Right atrium auricular region (tissue), 2 donors: ENCODE measurements at regions not wholly inside any gene's neighbourhood (a gene's known extent, or its start where the extent isn't known, plus 50 kb on each side); places are given as distances from the start of the nearest gene placed in this dataset.
"Not testable (repeated sequence)": the region's sequence is repeated elsewhere in the genome, so short reads cannot be mapped to it uniquely, and the experiment has no call there.

Source experiments
- DNase-seq: peaks from one replicate; pipeline ENCODE4 v3.0.0-alpha.2; 2019; ENCODE audit warnings: low spot score
- H3K27ac ChIP-seq, 2 donors: fragments of 200-600 bp; sonication (generic); 1 replicate in 1 of 2; 2 replicates in 1 of 2; pipeline ENCODE4 v1.5.1; 2016 to 2019
- H3K27me3 ChIP-seq, 2 donors: fragments of 200-600 bp; sonication (generic); one replicate each; pipeline versions ENCODE4 v1.5.1 to v1.6.0; 2017 to 2019
- H3K36me3 ChIP-seq: fragments of 200-600 bp; sonication (generic); one replicate; pipeline ENCODE4 v1.5.1; 2016
- H3K4me1 ChIP-seq, 2 donors: fragments of 200-600 bp; sonication (generic); one replicate each; pipeline versions ENCODE4 v1.5.1 to v1.6.0; 2017 to 2019
- H3K4me3 ChIP-seq, 2 donors: fragments of 200-600 bp; sonication (generic); 1 replicate in 1 of 2; 2 replicates in 1 of 2; pipeline ENCODE4 v1.5.1; 2017 to 2019; ENCODE audit warnings: mild to moderate bottlenecking in 1 of 2, moderate library complexity in 1 of 2
- H3K9me3 ChIP-seq, 2 donors: fragments of 200-600 bp; sonication (generic); one replicate each; pipeline ENCODE4 v1.5.1; 2019
- CTCF ChIP-seq, 2 donors: fragments of 200-600 bp; sonication (generic); IDR thresholded peaks; one replicate each; pipeline ENCODE4 v1.5.1; 2019; ENCODE audit warnings: antibody characterized with exemption in 2 of 2

GRCh38 chr12:128025589-128026245, 241.3 kb upstream of the TMEM132C start:
- no peaks in the 10 kb centered on the region for H3K27me3 ChIP-seq
- no peaks in the 10 kb centered on the region for H3K9me3 ChIP-seq
- no peaks in the 10 kb centered on the region for H3K36me3 ChIP-seq
- DNase-seq = no peak
- no peak for TF ChIP-seq CTCF (IDR thresholded peaks at IDR 0.05)
- no peak overlapping the region for H3K27ac ChIP-seq
- no peaks in the 10 kb centered on the region for H3K4me1 ChIP-seq
- H3K4me3 ChIP-seq = no peak overlapping the region

- H3K9me3 ChIP-seq = no peaks in the 10 kb centered on the region
- no peak overlapping the region for H3K4me3 ChIP-seq
- H3K27me3 ChIP-seq = no peaks in the 10 kb centered on the region
- DNase-seq = no peak
- no peaks in the 10 kb centered on the region for H3K4me1 ChIP-seq
- no peak overlapping the region for H3K27ac ChIP-seq
- no peak for TF ChIP-seq CTCF (IDR thresholded peaks at IDR 0.05)
- H3K36me3 ChIP-seq = no peaks in the 10 kb centered on the region
Observed at GRCh38 chr12:128026696-128027574, 240.0 kb upstream of the TMEM132C start.

- no peaks in the 10 kb centered on the region for H3K9me3 ChIP-seq
- H3K4me3 ChIP-seq = no peak overlapping the region
Observed at GRCh38 chr12:128033473-128033872, 233.5 kb upstream of the TMEM132C start.

GRCh38 chr12:128040971-128041370, 226.0 kb upstream of the TMEM132C start:
- Histone ChIP-seq H3K4me1 (no peaks in the 10 kb centered on the region), H3K9me3 (no peaks in the 10 kb centered on the region), H3K4me3 (no peak overlapping the region), H3K27me3 (no peaks in the 10 kb centered on the region), H3K27ac (no peak overlapping the region), H3K36me3 (no peaks in the 10 kb centered on the region)
- TF ChIP-seq CTCF (IDR thresholded peaks at IDR 0.05) = no peak
- no peak for DNase-seq

More at GRCh38 chr12:128033473-128033872, 233.5 kb upstream of the TMEM132C start:
- Histone ChIP-seq H3K27me3 (no peaks in the 10 kb centered on the region), H3K36me3 (no peaks in the 10 kb centered on the region), H3K27ac (no peak overlapping the region), H3K4me1 (no peaks in the 10 kb centered on the region)
- DNase-seq = no peak
- TF ChIP-seq CTCF (IDR thresholded peaks at IDR 0.05) = no peak

- not testable (repeated sequence) for H3K4me3 ChIP-seq, H3K36me3 ChIP-seq, H3K9me3 ChIP-seq, H3K27ac ChIP-seq, H3K27me3 ChIP-seq, H3K4me1 ChIP-seq, DNase-seq
Observed at GRCh38 chr12:128042283-128042682, 224.7 kb upstream of the TMEM132C start.

- no peak for DNase-seq
- H3K36me3 ChIP-seq = no peaks in the 10 kb centered on the region
- H3K4me3 ChIP-seq = no peak overlapping the region
- H3K27me3 ChIP-seq = no peaks in the 10 kb centered on the region
- no peak for TF ChIP-seq CTCF (IDR thresholded peaks at IDR 0.05)
- no peaks in the 10 kb centered on the region for H3K4me1 ChIP-seq
- no peaks in the 10 kb centered on the region for H3K9me3 ChIP-seq
- no peak overlapping the region for H3K27ac ChIP-seq
Observed at GRCh38 chr12:128042825-128043224, 224.1 kb upstream of the TMEM132C start.
